ENCODE measurements at regions not wholly inside any gene's neighbourhood (a gene's known extent, or its start where the extent isn't known, plus 50 kb on each side); places are given as distances from the start of the nearest gene placed in this dataset.

DNA sequence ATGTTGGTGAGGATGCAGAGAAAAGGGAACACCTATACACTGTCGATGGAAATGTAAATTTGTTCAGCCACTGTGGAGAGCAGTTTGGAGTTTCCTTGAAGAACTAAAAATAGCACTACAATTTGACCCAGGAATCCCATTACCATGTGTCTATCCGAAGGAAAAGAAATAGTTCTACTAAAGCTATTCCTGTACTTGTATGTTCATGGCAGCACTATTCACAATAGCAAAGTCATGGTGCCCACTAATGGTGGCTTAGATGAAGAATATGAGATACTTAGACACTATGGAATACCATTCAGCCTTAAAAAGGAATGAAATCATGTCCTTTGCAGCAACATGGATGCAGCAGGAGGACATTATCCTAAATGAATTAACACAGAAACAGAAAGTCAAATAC lies 50.2 kb upstream of the CAST start:
- no peak for ATAC-seq (ENCODE audit: insufficient number of reproducible peaks, low FRiP score, low read depth)
- TF ChIP-seq, protein P1, sequence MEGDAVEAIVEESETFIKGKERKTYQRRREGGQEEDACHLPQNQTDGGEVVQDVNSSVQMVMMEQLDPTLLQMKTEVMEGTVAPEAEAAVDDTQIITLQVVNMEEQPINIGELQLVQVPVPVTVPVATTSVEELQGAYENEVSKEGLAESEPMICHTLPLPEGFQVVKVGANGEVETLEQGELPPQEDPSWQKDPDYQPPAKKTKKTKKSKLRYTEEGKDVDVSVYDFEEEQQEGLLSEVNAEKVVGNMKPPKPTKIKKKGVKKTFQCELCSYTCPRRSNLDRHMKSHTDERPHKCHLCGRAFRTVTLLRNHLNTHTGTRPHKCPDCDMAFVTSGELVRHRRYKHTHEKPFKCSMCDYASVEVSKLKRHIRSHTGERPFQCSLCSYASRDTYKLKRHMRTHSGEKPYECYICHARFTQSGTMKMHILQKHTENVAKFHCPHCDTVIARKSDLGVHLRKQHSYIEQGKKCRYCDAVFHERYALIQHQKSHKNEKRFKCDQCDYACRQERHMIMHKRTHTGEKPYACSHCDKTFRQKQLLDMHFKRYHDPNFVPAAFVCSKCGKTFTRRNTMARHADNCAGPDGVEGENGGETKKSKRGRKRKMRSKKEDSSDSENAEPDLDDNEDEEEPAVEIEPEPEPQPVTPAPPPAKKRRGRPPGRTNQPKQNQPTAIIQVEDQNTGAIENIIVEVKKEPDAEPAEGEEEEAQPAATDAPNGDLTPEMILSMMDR (IDR thresholded peaks at IDR 0.05): no peak

More for the DNA sequence above, 50.2 kb upstream of the CAST start:
- Histone ChIP-seq H3K4me3 (no peak overlapping the region), H3K9me3 (no peaks in the 10 kb centered on the region), H3K27ac (no peak overlapping the region), H3K4me1 (ENCODE audit: control insufficient read depth in 1 of 2, low read depth in 2 of 2) (peaks cover 9 to 25% of the 10 kb centered on the region in 2 donors), H3K27me3 (replicated peaks; ENCODE audit: insufficient read depth) (no peaks in the 10 kb centered on the region), H3K36me3 (no peaks in the 10 kb centered on the region)
- no peak for DNase-seq (ENCODE audit: low spot score)
